ENCODE measurements at regions not wholly inside any gene's neighbourhood (a gene's known extent, or its start where the extent isn't known, plus 50 kb on each side); places are given as distances from the start of the nearest gene placed in this dataset.

DNA sequence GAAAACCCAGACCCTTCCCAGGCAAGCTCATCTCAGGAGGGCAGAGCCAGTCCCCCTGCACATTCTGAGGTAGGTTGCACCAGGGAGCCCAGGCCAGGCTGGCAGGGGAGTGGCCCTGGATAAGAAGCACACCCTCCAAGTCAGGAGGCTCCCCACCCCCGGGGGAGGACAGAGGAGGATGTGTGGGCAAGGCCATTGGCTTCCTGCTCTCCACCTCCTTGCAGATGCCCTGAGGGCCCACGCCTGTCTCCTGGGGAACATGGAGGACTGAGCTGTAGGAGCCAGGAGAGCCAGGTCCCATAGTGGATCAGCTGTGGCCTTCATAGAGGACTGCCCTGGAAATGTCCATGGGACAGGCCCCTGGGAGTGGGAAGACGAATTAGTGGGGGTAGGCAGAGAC is 126.7 kb downstream of the IRF8 start:
- TF ChIP-seq CTCF (IDR thresholded peaks at IDR 0.05) (no peak), ESRRA (IDR thresholded peaks at IDR 0.05; ENCODE audit: borderline replicate concordance, low read length) (no peak), RFX5 (IDR thresholded peaks at IDR 0.05) (no peak), PHF8 (IDR thresholded peaks at IDR 0.05; ENCODE audit: borderline replicate concordance, low read depth) (no peak), POLR2A (IDR thresholded peaks at IDR 0.05; ENCODE audit: low read length) (no peak), RARB (CRISPR knock-in tag; IDR thresholded peaks at IDR 0.05) (no peak), CEBPB (IDR thresholded peaks at IDR 0.05) (no peak), MYC (IDR thresholded peaks at IDR 0.05; ENCODE audit: borderline replicate concordance, low read length) (no peak), CHD4 (IDR thresholded peaks at IDR 0.05; ENCODE audit: borderline replicate concordance) (no peak), JUNB (IDR thresholded peaks at IDR 0.05) (no peak), NFE2L2 (conservative IDR thresholded peaks at IDR 0.05; ENCODE audit: low read length) (no peak)
- TF ChIP-seq, protein P1, sequence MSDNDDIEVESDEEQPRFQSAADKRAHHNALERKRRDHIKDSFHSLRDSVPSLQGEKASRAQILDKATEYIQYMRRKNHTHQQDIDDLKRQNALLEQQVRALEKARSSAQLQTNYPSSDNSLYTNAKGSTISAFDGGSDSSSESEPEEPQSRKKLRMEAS (IDR thresholded peaks at IDR 0.05): no peak

Measured in A549 (cell line).